GM21360 (cell line): ENCODE measurements at regions not wholly inside any gene's neighbourhood (a gene's known extent, or its start where the extent isn't known, plus 50 kb on each side); places are given as distances from the start of the nearest gene placed in this dataset.

Source experiments
- ATAC-seq: cut with Tn5 transposase; IDR thresholded peaks from one replicate; pipeline ENCODE4 v1.9.1; 2021; ENCODE audit warnings: mild to moderate bottlenecking, moderate library complexity; ENCODE audit not compliant: unreplicated experiment

DNA sequence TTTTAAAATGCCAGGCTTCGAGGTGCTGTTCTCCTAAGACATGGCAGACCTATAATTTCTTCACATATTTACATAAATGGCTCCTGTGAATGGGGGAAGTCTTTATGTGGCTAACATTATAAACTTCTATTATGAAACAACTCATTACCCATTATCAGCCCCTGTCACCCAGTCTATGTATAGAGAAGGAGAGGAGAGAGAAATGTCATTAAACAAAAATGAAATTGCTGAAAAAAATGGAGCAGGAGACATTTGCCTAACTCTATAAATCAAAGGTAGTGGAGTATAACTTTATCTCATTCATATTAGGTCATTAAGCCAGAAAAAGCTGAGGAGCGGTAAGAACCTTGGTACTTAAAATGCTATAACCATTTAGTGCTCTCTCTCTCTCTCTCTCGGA is 71.9 kb upstream of the KRR1 start:
- no peak for ATAC-seq

DNA sequence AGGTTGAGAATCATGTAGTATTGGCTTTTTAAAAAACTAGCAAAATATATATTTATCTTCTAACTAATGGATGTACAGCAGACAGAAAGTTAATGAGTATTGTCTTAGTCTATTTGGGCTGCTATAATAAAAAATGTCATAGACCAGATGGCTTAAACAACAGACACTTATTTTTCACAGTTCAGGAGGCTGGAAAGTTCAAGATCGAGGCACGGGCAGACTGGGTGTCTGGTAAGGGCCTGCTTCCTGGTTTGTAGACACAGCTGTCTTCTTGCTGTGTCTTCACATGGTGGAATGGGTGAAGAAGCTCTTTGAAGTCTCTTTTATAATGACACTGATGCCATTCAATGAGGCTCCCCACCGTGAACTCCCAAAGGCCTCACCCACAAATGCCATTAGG is 70.1 kb upstream of the KRR1 start:
- no peak for ATAC-seq

- no peak for ATAC-seq
These were observed 68.1 kb upstream of the KRR1 start for GRCh38 chr12:75579552-75579951.

GRCh38 chr12:75578546-75578945 is 67.1 kb upstream of the KRR1 start:
- ATAC-seq = no peak

DNA sequence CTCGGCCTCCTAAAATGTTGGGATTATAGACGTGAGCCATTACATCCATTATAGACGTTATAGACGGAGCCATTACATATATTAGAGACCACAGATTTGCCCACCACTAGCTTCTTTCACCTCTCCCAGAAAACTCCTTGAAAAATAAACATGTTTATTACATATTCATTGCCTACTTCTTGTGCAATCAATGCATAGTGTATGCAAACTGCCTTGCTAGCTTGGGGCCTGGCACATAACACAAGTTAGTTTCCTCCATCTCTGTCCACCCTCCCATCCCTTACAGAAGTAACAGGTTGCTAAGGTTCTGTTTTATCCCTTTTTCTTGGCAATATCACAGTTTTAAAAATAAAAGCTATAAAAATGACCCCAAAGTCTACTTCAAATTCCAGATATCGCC is 66.4 kb upstream of the KRR1 start:
- ATAC-seq = no peak

DNA sequence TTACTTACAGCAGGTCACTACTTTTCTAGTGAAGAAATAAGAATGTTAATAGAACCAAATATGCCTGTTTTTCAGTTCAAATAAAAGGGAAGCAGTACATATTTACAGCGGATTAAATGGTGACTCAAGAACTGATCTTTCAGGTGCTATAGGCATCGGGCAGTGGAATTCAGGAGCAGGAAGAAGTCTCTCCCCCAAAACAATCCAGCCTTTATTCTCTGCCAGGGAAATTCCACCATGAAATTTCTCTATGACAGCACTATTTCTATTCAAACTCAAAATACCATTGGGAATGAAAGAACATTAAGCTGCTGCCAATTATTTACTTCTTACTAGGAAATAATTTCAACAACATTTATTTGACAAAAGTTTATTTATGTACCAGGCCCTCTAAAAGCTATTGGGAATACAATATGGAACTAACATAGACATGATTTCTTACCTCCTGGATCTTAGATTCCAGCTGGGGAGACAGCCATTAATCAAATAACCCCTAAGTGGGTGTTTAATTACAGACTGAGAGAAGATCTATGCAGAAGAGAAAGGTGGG is 60.3 kb upstream of the KRR1 start:
- ATAC-seq = no peak

- no peak for ATAC-seq
These were observed 59.8 kb upstream of the KRR1 start for GRCh38 chr12:75571204-75571603.

DNA sequence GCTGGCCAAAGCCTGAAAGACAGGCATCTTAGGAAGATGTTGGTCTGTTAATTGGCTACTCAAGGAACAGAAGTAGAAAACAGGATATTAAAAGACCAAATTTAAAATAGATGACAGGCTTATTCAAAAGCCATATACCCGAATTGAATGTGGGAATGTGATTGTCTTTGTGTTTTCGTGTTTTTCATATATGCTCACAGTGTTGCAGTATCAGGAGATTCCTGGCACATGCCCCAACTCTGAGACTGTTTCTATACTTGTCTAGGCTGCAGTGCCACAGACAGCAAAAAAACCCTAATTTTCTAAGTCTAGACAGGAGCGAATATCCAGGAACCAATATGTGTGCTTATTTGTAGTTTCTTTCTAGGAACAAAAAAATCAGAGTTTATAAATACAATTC is 57.4 kb upstream of the KRR1 start:
- ATAC-seq = no peak

DNA sequence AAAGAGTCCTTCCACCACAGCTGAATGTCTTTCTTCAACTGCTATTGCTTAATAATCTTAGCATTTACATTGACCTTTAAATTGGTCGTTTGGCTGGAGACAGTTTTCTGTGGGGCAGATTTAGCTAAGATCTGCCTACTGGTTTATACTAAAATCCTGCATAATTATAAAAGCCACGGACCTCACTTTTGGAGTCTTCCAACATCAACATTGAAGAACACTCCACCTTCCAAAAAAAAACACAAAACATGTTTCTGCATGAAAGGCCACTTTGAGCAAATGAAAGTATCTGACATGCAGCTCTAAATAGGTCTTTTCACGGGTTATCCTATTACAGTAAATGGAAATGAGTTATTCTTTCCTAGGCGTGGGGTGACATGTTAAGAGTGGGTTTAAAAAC is 57.0 kb upstream of the KRR1 start:
- ATAC-seq = no peak

- no peak for ATAC-seq
These were observed 54.4 kb upstream of the KRR1 start for GRCh38 chr12:75565795-75566194.

- ATAC-seq = no peak
These were observed 53.4 kb upstream of the KRR1 start for GRCh38 chr12:75564852-75565251.

GRCh38 chr12:75564398-75564797 is 53.0 kb upstream of the KRR1 start:
- ATAC-seq = no peak

DNA sequence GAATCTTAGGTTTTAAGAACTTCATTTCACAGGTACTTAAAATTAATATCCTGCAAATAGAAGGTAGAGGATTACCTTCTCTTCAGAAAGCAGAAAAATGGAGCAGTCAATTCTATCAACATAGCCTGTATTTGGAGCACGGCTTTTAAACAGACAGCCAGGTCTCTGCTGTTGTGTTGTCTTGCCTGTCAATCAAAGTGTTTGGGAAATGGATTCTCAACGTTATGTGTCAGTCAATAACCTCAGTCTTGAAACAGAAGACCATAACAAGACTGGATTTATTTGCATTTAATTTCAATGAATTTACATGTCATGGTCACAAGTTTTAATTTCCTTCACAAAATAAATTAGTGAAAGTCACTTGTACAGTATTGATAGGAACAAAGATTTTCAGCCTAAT is 51.9 kb upstream of the KRR1 start:
- ATAC-seq = no peak

DNA sequence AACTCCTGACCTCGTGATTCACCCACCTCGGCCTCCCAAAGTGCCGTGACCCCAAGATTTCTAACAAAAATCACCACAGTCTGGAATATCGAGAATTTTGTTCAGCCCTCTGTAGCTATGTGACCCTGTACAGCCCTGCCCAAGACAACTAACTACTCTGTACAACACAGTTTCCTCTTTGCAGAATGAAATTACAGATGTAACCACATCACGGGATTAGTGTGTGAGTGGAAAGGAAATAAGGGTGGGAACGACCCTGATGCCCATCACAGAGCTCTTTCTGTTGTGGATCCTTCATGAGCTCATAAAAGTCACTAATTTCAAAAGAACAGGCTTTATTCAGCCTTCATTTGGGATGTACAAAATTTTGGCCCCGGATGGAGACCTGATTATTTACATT is 50.5 kb upstream of the KRR1 start:
- ATAC-seq = no peak
